OCI-LY1 (cell line): ENCODE measurements at regions not wholly inside any gene's neighbourhood (a gene's known extent, or its start where the extent isn't known, plus 50 kb on each side); places are given as distances from the start of the nearest gene placed in this dataset.

Experiments
- H2AFZ ChIP-seq: fragments of 200-600 bp; sonication (generic), shearing (Covaris generic); 2 replicates; pipeline ENCODE4 v1.6.0; 2014; ENCODE audit warnings: antibody characterized with exemption, mild to moderate bottlenecking, low read length
- H3F3A ChIP-seq: fragments of 200-600 bp; sonication (generic), shearing (Covaris generic); 2 replicates; pipeline ENCODE4 v1.6.0; 2014; ENCODE audit warnings: mild to moderate bottlenecking, antibody characterized with exemption, low read length, moderate library complexity; ENCODE audit not compliant: insufficient read depth
- H3K27ac ChIP-seq: fragments of 200-600 bp; sonication (generic); 2 replicates; pipeline ENCODE4 v1.5.1; 2014; ENCODE audit warnings: low read length, mixed run types, mild to moderate bottlenecking, low read depth; ENCODE audit not compliant: poor library complexity, severe bottlenecking
- H3K27me3 ChIP-seq: fragments of 200-600 bp; sonication (generic); 2 replicates; pipeline ENCODE4 v1.6.0; 2014; ENCODE audit warnings: antibody characterized with exemption, mild to moderate bottlenecking, low read length, moderate library complexity; ENCODE audit not compliant: insufficient read depth
- H3K36me3 ChIP-seq: fragments of 200-600 bp; sonication (generic); 2 replicates; pipeline ENCODE4 v1.6.1; 2014; ENCODE audit warnings: mild to moderate bottlenecking, antibody characterized with exemption, low read length, moderate library complexity, mixed read lengths; ENCODE audit not compliant: insufficient read depth
- H3K4me1 ChIP-seq: fragments of 200-600 bp; sonication (generic); 2 replicates; pipeline ENCODE4 v1.5.1; 2014; ENCODE audit warnings: mild to moderate bottlenecking, low read length, moderate library complexity; ENCODE audit not compliant: insufficient read depth, severe bottlenecking
- H3K4me2 ChIP-seq: fragments of 200-600 bp; sonication (generic), shearing (Covaris generic); 2 replicates; pipeline ENCODE4 v1.6.1; 2014; ENCODE audit warnings: low read length
- H3K4me3 ChIP-seq: fragments of 200-600 bp; sonication (generic); 2 replicates; pipeline ENCODE4 v1.5.1; 2014; ENCODE audit warnings: low read length, low read depth, mild to moderate bottlenecking, mixed read lengths; ENCODE audit not compliant: poor library complexity, severe bottlenecking
- H3K79me2 ChIP-seq: fragments of 200-600 bp; shearing (Covaris generic); 2 replicates; pipeline ENCODE4 v1.6.1; 2016; ENCODE audit warnings: mixed run types, low read length, mixed read lengths; ENCODE audit not compliant: insufficient read depth
- H3K9ac ChIP-seq: fragments of 200-600 bp; sonication (generic), shearing (Covaris generic); 2 replicates; pipeline ENCODE4 v1.6.1; 2014; ENCODE audit warnings: mild to moderate bottlenecking, low read length, mixed read lengths
- H3K9me2 ChIP-seq: fragments of 200-600 bp; sonication (generic), shearing (Covaris generic); 2 replicates; pipeline ENCODE4 v1.6.1; 2014; ENCODE audit warnings: low read depth, mild to moderate bottlenecking, low read length, mixed read lengths
- H3K9me3 ChIP-seq: fragments of 200-600 bp; shearing (Covaris generic); 2 replicates; pipeline ENCODE4 v1.6.1; 2014; ENCODE audit warnings: low read length, mixed read lengths
- H4K20me1 ChIP-seq: fragments of 200-600 bp; sonication (generic), shearing (Covaris generic); 2 replicates; pipeline ENCODE4 v1.6.0; 2016; ENCODE audit warnings: mild to moderate bottlenecking, low read length; ENCODE audit not compliant: insufficient read depth
- CTCF ChIP-seq: fragments of 200-600 bp; sonication (generic), shearing (Covaris generic); IDR thresholded peaks from 2 replicates; pipeline ENCODE4 v1.5.1; 2017; ENCODE audit warnings: mild to moderate bottlenecking, antibody characterized with exemption, low read length, moderate library complexity, mixed read lengths
- EZH2 ChIP-seq: fragments of 200-600 bp; sonication (generic), shearing (Covaris generic); IDR thresholded peaks from 2 replicates; pipeline ENCODE4 v1.8.0; 2017; ENCODE audit warnings: borderline replicate concordance, mixed run types, mild to moderate bottlenecking, antibody characterized with exemption, low read length, moderate library complexity, mixed read lengths

- Histone ChIP-seq H3K4me2 (no peak overlapping the region), H2AFZ (no peak overlapping the region), H4K20me1 (no peaks in the 10 kb centered on the region), H3K9ac (no peak overlapping the region), H3K4me1 (peaks cover 14% of the 10 kb centered on the region), H3K27me3 (no peaks in the 10 kb centered on the region), H3K79me2 (no peaks in the 10 kb centered on the region), H3K9me2 (no peaks in the 10 kb centered on the region), H3F3A (no peaks in the 10 kb centered on the region), H3K27ac (no peak overlapping the region), H3K9me3 (no peaks in the 10 kb centered on the region), H3K36me3 (no peaks in the 10 kb centered on the region), H3K4me3 (no peak overlapping the region)
- no peak for TF ChIP-seq EZH2
- no peak for TF ChIP-seq CTCF
Measured at GRCh38 chr15:70348226-70348543, 250.5 kb upstream of the TLE3 start.

GRCh38 chr15:70347321-70348225 lies 249.9 kb upstream of the TLE3 start:
- Histone ChIP-seq H3K36me3 (no peaks in the 10 kb centered on the region), H3K9me2 (no peaks in the 10 kb centered on the region), H3K27ac (no peak overlapping the region), H2AFZ (no peak overlapping the region), H3K4me1 (peaks cover 14% of the 10 kb centered on the region), H3K4me3 (no peak overlapping the region), H4K20me1 (no peaks in the 10 kb centered on the region), H3K27me3 (no peaks in the 10 kb centered on the region), H3K9me3 (no peaks in the 10 kb centered on the region), H3K79me2 (no peaks in the 10 kb centered on the region), H3K4me2 (no peak overlapping the region), H3K9ac (no peak overlapping the region), H3F3A (no peaks in the 10 kb centered on the region)
- TF ChIP-seq CTCF (no peak), EZH2 (no peak)

GRCh38 chr15:70345251-70346019 lies 247.7 kb upstream of the TLE3 start:
- Histone ChIP-seq H3K9ac (no peak overlapping the region), H3K4me2 (no peak overlapping the region), H2AFZ (no peak overlapping the region), H3K27me3 (no peaks in the 10 kb centered on the region), H4K20me1 (no peaks in the 10 kb centered on the region), H3K9me2 (no peaks in the 10 kb centered on the region), H3K36me3 (no peaks in the 10 kb centered on the region), H3K4me1 (peaks cover 14% of the 10 kb centered on the region), H3K79me2 (no peaks in the 10 kb centered on the region), H3K27ac (no peak overlapping the region), H3F3A (no peaks in the 10 kb centered on the region), H3K4me3 (no peak overlapping the region), H3K9me3 (no peaks in the 10 kb centered on the region)
- no peak for TF ChIP-seq EZH2
- no peak for TF ChIP-seq CTCF
